GM18505 (cell line): ENCODE measurements at regions not wholly inside any gene's neighbourhood (a gene's known extent, or its start where the extent isn't known, plus 50 kb on each side); places are given as distances from the start of the nearest gene placed in this dataset.
"Not testable (repeated sequence)": the region's sequence is repeated elsewhere in the genome, so short reads cannot be mapped to it uniquely, and the experiment has no call there.

Experiments
- ATAC-seq: cut with Tn5 transposase; IDR thresholded peaks from one replicate; pipeline ENCODE4 v1.9.1; 2021; ENCODE audit not compliant: unreplicated experiment
- POLR2A ChIP-seq: IDR thresholded peaks from 4 replicates; pipeline ENCODE4 v1.6.1; 2011; ENCODE audit warnings: borderline replicate concordance; ENCODE audit not compliant: insufficient read depth, insufficient read length; ENCODE audit errors: extremely low read depth

DNA sequence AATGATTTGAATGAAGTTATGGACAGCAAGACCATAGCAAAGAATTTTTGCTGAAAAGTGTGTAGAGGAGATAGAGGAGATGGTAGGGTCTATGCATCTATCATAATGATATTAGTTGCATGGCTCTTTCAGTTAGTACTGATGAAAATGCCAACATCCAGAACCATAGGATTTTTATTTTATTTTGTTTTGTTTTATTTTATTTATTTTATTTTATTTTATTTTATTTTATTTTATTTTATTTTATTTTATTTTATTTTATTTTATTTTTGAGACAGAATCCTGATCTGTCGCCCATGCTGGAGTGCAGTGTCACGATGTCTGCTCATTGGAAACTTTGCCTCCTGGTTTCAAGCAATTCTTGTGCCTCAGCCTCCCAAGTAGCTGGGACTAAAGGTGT lies 1021.1 kb upstream of the ZEB2 start:
- TF ChIP-seq POLR2A: no peak
- ATAC-seq: no peak

DNA sequence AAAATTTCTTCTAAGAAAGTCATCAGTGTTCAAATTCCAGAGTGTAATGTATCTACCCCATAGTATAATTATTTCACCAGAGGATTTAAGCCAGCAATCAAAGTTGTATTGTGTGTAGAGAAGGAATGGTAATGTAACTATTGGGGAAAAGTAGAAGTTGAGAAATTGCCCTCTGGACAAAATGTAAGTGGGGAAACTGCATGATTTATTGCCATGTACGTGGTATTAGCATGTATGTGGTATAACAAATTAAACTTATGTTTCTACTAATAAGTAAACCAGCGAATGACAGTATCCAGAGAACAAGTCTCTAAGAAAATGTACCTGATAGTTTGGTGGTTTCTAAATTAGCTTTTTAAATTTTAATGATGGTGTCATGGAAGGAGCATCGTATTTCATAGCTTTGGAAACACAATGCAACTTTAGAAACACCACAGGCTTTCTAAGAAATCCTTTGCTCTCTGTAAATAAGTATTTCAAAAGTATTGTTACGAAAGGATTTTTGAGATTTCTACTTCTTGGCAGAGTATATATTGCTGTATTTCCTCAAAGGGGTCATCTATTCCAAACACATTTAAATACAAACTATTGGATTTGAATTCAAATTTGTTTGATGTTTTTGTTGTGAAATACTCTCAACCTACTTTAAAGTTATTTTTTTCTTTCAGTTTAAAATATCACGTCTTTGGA lies 1018.9 kb upstream of the ZEB2 start:
- TF ChIP-seq POLR2A: no peak
- ATAC-seq: no peak

DNA sequence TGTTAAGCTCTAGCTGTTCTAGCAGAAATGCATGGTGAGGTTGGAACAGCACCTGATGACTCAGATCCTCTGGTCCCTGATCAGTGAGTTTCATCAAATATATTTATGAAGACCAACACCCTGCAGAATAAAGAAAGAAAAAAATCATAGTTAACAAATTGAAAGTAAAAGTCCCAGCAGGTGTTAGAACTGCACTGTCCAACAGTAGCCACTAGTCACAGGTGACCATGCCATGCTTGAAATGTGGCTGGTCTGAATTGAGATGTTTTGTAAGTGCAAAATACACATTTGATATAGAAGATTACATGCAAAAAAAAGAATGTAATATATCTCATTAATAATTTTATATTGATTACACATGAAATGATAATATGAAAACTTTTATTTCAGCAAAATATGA lies 1010.7 kb upstream of the ZEB2 start:
- TF ChIP-seq POLR2A: no peak
- ATAC-seq: no peak

DNA sequence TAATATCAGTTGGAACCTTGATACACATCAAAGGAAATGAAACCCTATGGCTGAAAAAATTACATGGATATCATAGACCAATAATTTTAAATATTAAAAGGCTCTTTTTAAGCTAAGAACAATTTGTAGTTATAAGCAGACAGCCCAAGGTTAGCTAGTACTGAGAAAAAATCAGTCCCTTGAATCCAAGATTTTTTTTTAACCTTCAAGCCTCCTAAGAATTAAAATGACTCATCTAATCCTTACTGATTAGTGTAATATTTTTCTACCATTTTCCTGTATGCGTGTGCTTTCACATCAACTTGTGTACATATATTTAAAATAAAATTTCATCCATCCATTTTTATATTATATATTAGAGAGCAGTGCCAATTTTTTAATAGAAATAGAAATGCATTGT lies 1004.9 kb upstream of the ZEB2 start:
- no peak for ATAC-seq
- TF ChIP-seq POLR2A: no peak

DNA sequence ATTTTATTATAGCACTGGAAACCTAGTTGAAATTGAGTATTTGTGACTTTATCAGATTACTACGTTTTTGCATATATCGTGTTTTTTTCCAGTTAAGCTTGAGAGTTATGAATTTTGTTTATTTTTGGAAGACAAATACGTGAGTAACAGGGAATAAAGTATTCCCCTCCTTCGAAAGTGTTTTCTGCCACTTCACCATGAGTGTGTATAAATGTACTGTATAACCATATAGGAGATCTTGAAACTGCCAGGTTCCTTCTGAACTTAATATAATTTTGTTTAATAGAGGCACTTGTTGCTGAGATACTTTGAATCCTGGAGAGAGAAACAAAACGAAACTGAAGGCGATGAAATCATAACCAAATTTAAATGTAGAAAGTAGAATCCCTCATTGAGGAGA lies 1004.4 kb upstream of the ZEB2 start:
- TF ChIP-seq POLR2A: no peak
- no peak for ATAC-seq

DNA sequence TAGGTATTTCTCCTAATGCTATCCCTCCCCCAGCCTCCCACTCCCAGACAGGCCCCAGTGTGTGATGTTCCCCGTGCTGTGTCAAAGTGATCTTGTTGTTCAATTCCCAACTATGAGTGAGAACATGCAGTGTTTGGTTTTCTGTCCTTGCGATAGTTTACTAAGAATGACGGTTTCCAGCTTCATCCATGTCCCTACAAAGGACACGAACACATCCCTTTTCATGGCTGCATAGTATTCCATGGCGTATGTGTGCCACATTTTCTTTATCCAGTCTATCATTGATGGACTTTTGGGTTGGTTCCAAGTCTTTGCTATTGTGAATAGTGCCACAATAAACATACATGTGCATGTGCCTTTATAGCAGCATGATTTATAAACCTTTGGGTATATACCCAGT lies 999.3 kb upstream of the ZEB2 start:
- ATAC-seq: not testable (repeated sequence)

DNA sequence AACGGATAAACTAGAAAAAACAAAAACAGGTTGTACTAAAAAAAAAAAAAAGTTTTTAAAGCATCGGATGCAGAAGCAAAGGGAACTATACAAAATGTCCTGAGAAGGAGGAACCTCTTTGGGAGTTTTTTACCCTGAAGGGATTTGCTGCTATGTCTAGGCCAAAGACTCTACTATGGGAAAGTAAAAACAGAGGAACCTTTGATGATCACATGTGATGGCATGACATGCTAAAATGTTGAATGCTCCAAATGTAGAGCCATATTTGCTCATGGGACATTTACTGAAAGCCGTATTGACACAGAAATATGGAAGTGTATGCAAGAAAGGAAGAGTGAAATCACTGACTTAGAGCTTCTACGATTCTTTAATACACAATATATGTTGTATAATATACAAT lies 992.0 kb upstream of the ZEB2 start:
- no peak for TF ChIP-seq POLR2A
- ATAC-seq: no peak

DNA sequence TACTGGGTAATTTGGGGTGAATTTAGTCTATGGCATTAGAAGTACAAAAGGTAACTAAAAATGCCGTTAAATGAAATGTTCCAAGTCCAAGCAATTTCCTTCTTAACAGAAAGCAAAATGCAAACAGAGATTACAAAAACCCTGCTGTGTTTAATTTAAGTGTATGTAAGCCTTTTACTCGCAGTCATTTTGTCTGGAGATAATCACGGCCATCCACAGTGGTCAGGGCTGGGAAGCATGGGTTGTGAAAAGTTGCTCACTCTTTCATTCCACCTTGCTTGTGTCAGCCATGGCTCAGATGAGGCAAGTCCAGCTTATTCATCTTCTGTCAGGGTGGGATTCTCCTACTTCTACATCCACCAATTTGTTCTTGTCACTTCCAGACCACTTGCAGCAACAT lies 983.6 kb upstream of the ZEB2 start:
- ATAC-seq: no peak
- TF ChIP-seq POLR2A: no peak

DNA sequence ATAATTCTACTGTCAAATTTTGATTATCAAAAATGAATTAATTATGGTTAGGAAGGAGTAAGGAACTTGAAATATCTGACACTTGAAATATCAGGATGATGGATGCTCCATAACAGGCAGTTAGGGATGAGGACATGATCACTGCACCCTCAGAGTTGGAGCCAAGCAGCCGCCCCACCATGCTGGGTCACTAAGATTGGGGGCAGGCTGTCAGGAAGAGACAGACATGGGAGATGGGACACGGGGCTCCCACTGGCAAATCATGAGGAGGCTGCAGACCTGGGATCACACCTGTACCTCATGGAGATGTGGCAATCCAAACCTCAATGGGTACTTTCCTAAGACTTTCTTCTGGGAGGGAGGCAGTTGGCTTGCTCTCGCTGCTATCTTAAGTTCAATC lies 982.0 kb upstream of the ZEB2 start:
- ATAC-seq: no peak
- TF ChIP-seq POLR2A: no peak

DNA sequence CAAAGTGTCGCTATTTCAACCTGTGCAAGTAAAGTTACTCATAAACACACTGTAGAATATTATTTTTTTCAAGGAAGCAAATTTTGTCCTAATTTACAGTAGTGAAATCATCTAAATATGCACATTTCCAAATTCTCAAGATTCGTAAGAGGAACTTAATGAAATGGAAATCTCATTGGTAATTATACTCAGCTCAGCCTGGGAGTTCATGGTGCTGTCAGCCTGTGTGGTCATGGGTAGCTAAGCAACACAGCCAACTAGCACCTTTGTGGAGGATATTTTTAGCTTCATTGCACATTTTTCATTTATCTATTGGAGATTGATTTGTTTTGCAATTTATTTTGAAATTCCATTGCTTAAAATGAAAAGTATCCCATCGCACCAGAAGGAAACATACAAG lies 975.7 kb upstream of the ZEB2 start:
- no peak for ATAC-seq
- TF ChIP-seq POLR2A: no peak

DNA sequence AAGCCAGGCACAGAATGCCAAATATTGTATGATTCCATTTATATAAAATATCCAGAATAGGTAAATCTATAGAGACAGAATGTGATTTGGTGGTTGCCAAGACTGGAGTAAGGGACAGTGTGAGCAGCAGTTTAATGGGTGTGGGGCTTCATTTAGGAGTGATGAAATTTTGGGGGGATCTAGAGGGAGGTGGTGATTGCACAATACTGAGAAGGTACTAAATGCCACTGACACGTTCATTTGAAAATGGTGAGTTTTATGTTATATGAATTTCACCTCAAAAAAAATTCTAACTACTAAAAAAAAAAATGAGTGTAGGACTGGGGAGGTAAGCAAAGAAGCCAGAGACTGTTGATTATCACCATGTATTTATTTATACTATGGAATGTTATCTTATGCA lies 974.5 kb upstream of the ZEB2 start:
- no peak for ATAC-seq
- TF ChIP-seq POLR2A: no peak

DNA sequence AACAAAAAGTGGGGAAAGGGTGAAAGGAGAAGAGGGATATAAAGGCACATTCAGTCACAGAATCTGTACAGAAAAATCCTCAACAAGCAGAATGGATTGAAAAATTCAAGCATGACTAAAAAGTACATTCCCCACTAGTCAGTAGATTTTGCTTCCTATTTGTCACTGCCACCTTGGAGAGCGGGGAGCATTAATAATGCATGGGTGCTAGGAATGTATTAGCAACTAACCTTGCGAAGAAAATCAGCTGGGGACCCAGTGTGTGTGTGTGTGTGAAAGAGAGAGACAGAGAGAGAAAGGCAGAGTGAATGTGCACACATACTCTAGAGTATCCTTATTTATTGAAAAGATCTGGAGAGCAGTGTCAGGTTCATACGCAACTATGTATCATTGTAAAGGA lies 968.7 kb upstream of the ZEB2 start:
- TF ChIP-seq POLR2A: no peak
- no peak for ATAC-seq

DNA sequence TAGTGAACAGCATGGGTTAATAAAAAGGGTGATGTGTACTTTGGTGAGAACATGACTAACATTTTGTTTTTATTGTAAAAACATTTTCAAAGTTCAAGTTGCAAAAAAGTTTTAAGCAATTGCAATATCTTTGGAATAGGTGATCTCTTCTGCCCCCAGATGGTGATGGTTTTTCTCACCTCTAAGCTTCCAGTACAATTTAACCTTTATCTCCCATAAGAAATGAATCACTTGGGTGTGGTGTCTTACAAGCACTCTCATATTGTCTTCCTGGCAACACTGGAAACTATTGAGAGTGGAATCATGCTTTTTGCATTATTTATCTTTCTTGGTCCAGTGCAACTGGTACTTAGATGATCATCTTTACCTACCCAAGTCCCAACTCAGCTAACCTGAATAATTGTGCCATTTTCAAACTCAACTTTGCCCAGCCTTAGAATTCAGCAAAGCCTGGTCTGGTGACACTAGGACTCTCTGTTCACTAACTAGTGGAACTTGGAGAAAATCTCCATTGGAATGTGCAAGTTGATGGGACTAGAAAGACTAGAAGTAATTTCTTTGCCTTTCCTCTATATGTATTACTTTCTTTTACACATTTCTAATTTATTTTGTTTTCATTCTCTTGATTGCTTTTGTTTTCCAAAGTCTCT lies 964.7 kb upstream of the ZEB2 start:
- no peak for ATAC-seq
- TF ChIP-seq POLR2A: no peak

DNA sequence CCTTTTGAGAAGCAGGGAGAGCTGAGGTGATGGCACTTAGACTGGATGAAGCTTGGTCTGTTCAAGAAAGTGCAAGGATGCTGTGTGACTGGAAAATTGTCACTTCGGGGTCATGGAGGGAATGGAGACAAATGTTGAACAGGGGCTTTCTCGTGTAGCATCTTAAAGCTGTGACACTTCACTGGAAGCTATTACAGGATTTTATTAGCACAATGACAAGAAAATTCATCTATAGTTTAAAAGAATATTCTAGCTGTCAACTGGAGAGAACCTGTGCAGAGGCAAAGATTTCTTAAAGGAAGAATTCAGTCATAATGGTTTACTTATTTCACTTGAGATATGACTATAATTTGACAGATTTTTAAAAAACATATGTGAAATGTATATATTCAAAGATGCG lies 963.9 kb upstream of the ZEB2 start:
- TF ChIP-seq POLR2A: no peak
- no peak for ATAC-seq

DNA sequence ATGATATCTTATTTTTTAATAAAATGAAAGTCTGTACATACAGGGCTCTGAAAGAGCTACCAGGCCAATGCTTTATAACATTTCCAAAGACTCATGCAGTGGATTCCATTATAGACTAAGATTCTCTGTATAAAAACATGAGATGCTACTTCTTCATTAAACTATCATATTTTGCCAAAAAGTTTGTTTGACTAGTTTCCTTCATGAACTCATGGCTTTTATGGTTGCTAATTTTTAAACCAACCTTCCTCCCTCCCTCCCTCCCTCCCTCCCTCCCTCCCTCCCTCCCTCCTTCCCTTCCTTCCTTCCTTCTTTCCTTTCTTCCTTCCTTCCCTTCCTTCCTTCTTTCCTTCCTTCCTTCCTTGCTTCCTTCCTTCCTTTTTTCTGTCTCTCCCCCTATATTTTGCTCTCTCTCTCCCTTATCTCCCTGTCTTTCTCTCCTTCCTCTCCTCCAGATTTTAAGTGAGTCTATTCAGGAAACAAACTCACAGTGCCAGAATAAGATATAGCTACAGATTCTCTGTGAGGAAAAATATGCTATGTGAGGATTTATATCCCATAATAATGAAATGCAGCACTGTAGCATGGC lies 961.5 kb upstream of the ZEB2 start:
- no peak for ATAC-seq
- no peak for TF ChIP-seq POLR2A

DNA sequence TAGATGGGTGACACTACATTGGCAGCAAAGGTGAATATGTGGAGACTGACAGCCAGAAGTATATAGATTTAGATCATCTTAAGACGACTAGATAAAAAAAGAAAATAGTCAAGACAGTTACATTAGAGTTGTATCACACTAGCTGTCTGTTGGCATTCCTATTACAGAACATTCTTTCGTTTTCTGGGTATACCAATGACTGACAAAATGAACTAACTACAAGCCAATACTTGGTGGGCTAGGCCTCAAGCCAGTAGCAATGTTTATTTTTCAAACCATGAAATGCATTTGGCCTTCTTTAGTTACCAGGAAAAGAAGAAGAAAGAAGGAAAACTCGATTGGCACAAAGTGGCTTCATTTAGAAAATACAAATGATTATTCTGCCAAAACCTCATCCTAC lies 944.9 kb upstream of the ZEB2 start:
- ATAC-seq: no peak
- TF ChIP-seq POLR2A: no peak
